ENCODE measurements at regions not wholly inside any gene's neighbourhood (a gene's known extent, or its start where the extent isn't known, plus 50 kb on each side); places are given as distances from the start of the nearest gene placed in this dataset.

GRCh38 chr1:34364376-34364775 is 187.7 kb downstream of the C1orf94 start:
- no peak overlapping the region for H3K4me2 ChIP-seq (ENCODE audit: extremely low read depth, insufficient read depth, low read length)
- H4K20me1 ChIP-seq (ENCODE audit: control insufficient read depth, extremely low read depth, insufficient read depth, low read length), result no peaks in the 10 kb centered on the region
- H3K27ac ChIP-seq (ENCODE audit: insufficient read depth, low read length), result no peak overlapping the region
- H3K9me3 ChIP-seq (ENCODE audit: control insufficient read depth, insufficient read depth, low read depth, low read length), result no peaks in the 10 kb centered on the region
- H3K27me3 ChIP-seq (ENCODE audit: control insufficient read depth, insufficient read depth, low read length), result no peaks in the 10 kb centered on the region
- no peak overlapping the region for H3K9ac ChIP-seq (ENCODE audit: insufficient read depth, low read length)
- H3K79me2 ChIP-seq (ENCODE audit: control insufficient read depth, insufficient read depth, low read length), result no peaks in the 10 kb centered on the region
- no peak overlapping the region for H3K4me3 ChIP-seq (replicated peaks in 1 of 4; ENCODE audit: control extremely low read depth in 1 of 4, insufficient read depth in 1 of 4, low read depth in 3 of 4, low read length in 4 of 4)
- no peaks in the 10 kb centered on the region for H3K4me1 ChIP-seq (ENCODE audit: control insufficient read depth, extremely low read depth, insufficient read depth, low read length)
- TF ChIP-seq EZH2 (IDR thresholded peaks at IDR 0.05; ENCODE audit: low read length, missing control alignments) (no peak), CTCF (conservative IDR thresholded peaks at IDR 0.05 in 1 of 2, IDR thresholded peaks at IDR 0.05 in 1 of 2; ENCODE audit: low read depth in 1 of 2, low read length in 2 of 2) (no peak)
- DNase-seq (ENCODE audit: low read depth in 2 of 2), result no peak
- no peaks in the 10 kb centered on the region for H3K36me3 ChIP-seq (ENCODE audit: control insufficient read depth, insufficient read depth, low read length)
- no peak overlapping the region for H2AFZ ChIP-seq (ENCODE audit: low read length)

- Histone ChIP-seq H3K4me1 (ENCODE audit: control insufficient read depth, extremely low read depth, insufficient read depth, low read length) (no peaks in the 10 kb centered on the region), H3K4me2 (ENCODE audit: extremely low read depth, insufficient read depth, low read length) (no peak overlapping the region), H3K36me3 (ENCODE audit: control insufficient read depth, insufficient read depth, low read length) (no peaks in the 10 kb centered on the region), H3K9ac (ENCODE audit: insufficient read depth, low read length) (no peak overlapping the region), H2AFZ (ENCODE audit: low read length) (no peak overlapping the region), H3K79me2 (ENCODE audit: control insufficient read depth, insufficient read depth, low read length) (no peaks in the 10 kb centered on the region), H3K27me3 (ENCODE audit: control insufficient read depth, insufficient read depth, low read length) (no peaks in the 10 kb centered on the region), H3K9me3 (ENCODE audit: control insufficient read depth, insufficient read depth, low read depth, low read length) (no peaks in the 10 kb centered on the region), H3K4me3 (replicated peaks in 1 of 4; ENCODE audit: control extremely low read depth in 1 of 4, insufficient read depth in 1 of 4, low read depth in 3 of 4, low read length in 4 of 4) (no peak overlapping the region), H4K20me1 (ENCODE audit: control insufficient read depth, extremely low read depth, insufficient read depth, low read length) (no peaks in the 10 kb centered on the region), H3K27ac (ENCODE audit: insufficient read depth, low read length) (no peak overlapping the region)
- no peak for DNase-seq (ENCODE audit: low read depth in 2 of 2)
- TF ChIP-seq CTCF (conservative IDR thresholded peaks at IDR 0.05 in 1 of 2, IDR thresholded peaks at IDR 0.05 in 1 of 2; ENCODE audit: low read depth in 1 of 2, low read length in 2 of 2), result no peak
- TF ChIP-seq EZH2 (IDR thresholded peaks at IDR 0.05; ENCODE audit: low read length, missing control alignments), result no peak
These were observed 188.6 kb downstream of the C1orf94 start for GRCh38 chr1:34365295-34365694.

GRCh38 chr1:34366875-34367624 is 190.3 kb downstream of the C1orf94 start:
- Histone ChIP-seq H3K9me3 (ENCODE audit: control insufficient read depth, insufficient read depth, low read depth, low read length) (no peaks in the 10 kb centered on the region), H3K79me2 (ENCODE audit: control insufficient read depth, insufficient read depth, low read length) (no peaks in the 10 kb centered on the region), H3K4me3 (replicated peaks in 1 of 4; ENCODE audit: control extremely low read depth in 1 of 4, insufficient read depth in 1 of 4, low read depth in 3 of 4, low read length in 4 of 4) (no peak overlapping the region), H3K36me3 (ENCODE audit: control insufficient read depth, insufficient read depth, low read length) (no peaks in the 10 kb centered on the region), H4K20me1 (ENCODE audit: control insufficient read depth, extremely low read depth, insufficient read depth, low read length) (no peaks in the 10 kb centered on the region), H3K4me2 (ENCODE audit: extremely low read depth, insufficient read depth, low read length) (no peak overlapping the region), H3K4me1 (ENCODE audit: control insufficient read depth, extremely low read depth, insufficient read depth, low read length) (no peaks in the 10 kb centered on the region), H3K27me3 (ENCODE audit: control insufficient read depth, insufficient read depth, low read length) (no peaks in the 10 kb centered on the region), H3K27ac (ENCODE audit: insufficient read depth, low read length) (no peak overlapping the region), H2AFZ (ENCODE audit: low read length) (no peak overlapping the region), H3K9ac (ENCODE audit: insufficient read depth, low read length) (no peak overlapping the region)
- TF ChIP-seq EZH2 (IDR thresholded peaks at IDR 0.05; ENCODE audit: low read length, missing control alignments) (no peak), CTCF (conservative IDR thresholded peaks at IDR 0.05 in 1 of 2, IDR thresholded peaks at IDR 0.05 in 1 of 2; ENCODE audit: low read depth in 1 of 2, low read length in 2 of 2) (no peak)
- DNase-seq (ENCODE audit: low read depth in 2 of 2), result no peak
